Neural cell (in vitro differentiated cells): ENCODE measurements at regions not wholly inside any gene's neighbourhood (a gene's known extent, or its start where the extent isn't known, plus 50 kb on each side); places are given as distances from the start of the nearest gene placed in this dataset.

Experiments used
- H2AFZ ChIP-seq: fragments of 200-600, 300-800 bp; sonication (generic), shearing (Covaris generic); 2 replicates; pipeline ENCODE4 v1.6.0; 2014; ENCODE audit warnings: low read depth, mild to moderate bottlenecking, antibody characterized with exemption, low read length, moderate library complexity
- H3F3A ChIP-seq: fragments of 200-600 bp; shearing (Covaris generic); 2 replicates; pipeline ENCODE4 v1.6.1; 2016; ENCODE audit warnings: mild to moderate bottlenecking, moderate library complexity, mixed read lengths, antibody characterized with exemption, low read length; ENCODE audit not compliant: insufficient read depth, poor library complexity, severe bottlenecking
- H3K27ac ChIP-seq: fragments of 200-600, 300-800 bp; sonication (generic), shearing (Covaris generic); 2 replicates; pipeline ENCODE4 v1.5.1; 2014; ENCODE audit warnings: mild to moderate bottlenecking, low read length, moderate library complexity
- H3K27me3 ChIP-seq: fragments of 300-800, 200-600 bp; sonication (generic), shearing (Covaris generic); 2 replicates; pipeline ENCODE4 v1.6.0; 2014; ENCODE audit warnings: mild to moderate bottlenecking, low read depth, low read length, moderate library complexity; ENCODE audit not compliant: insufficient read depth
- H3K36me3 ChIP-seq: fragments of 300-800, 200-600 bp; sonication (generic), shearing (Covaris generic); 2 replicates; pipeline ENCODE4 v1.5.1; 2014; ENCODE audit warnings: mild to moderate bottlenecking, antibody characterized with exemption, low read length, moderate library complexity; ENCODE audit not compliant: insufficient read depth
- H3K4me2 ChIP-seq: fragments of 300-800, 200-600 bp; sonication (generic), shearing (Covaris generic); 2 replicates; pipeline ENCODE4 v1.6.0; 2014; ENCODE audit warnings: mild to moderate bottlenecking, low read length
- H3K4me3 ChIP-seq: fragments of 300-800, 200-600 bp; sonication (generic), shearing (Covaris generic); 2 replicates; pipeline ENCODE4 v1.5.1; 2014; ENCODE audit warnings: mild to moderate bottlenecking, low read length, moderate library complexity
- H3K79me2 ChIP-seq: fragments of 200-600 bp; shearing (Covaris generic); replicated peaks from 2 replicates; pipeline ENCODE4 v1.6.0; 2014; ENCODE audit warnings: mild to moderate bottlenecking, low read length, moderate library complexity; ENCODE audit not compliant: insufficient read depth
- H3K9ac ChIP-seq: fragments of 300-800, 200-600 bp; sonication (generic), shearing (Covaris generic); 2 replicates; pipeline ENCODE4 v1.6.1; 2016; ENCODE audit warnings: mild to moderate bottlenecking, low read length, mixed read lengths
- H3K9me2 ChIP-seq: fragments of 200-600 bp; shearing (Covaris generic); 2 replicates; pipeline ENCODE4 v1.6.1; 2016; ENCODE audit warnings: mild to moderate bottlenecking, low read length, mixed read lengths; ENCODE audit not compliant: insufficient read depth
- H3K9me3 ChIP-seq: fragments of 200-600, 300-800 bp; sonication (generic), shearing (Covaris generic); 2 replicates; pipeline ENCODE4 v1.6.1; 2016; ENCODE audit warnings: mild to moderate bottlenecking, mixed run types, low read length, moderate library complexity, mixed read lengths
- H4K20me1 ChIP-seq: fragments of 200-600 bp; shearing (Covaris generic); 2 replicates; pipeline ENCODE4 v1.6.1; 2016; ENCODE audit warnings: mild to moderate bottlenecking, mixed run types; ENCODE audit not compliant: insufficient read depth
- CTCF ChIP-seq: fragments of 450-650 bp; IDR thresholded peaks from 2 replicates; pipeline ENCODE4 v1.5.1; 2014; ENCODE audit warnings: antibody characterized with exemption, mild to moderate bottlenecking, moderate library complexity; ENCODE audit not compliant: poor library complexity, severe bottlenecking
- EP300 ChIP-seq: fragments of 450-650 bp; conservative IDR thresholded peaks from 2 replicates; pipeline ENCODE4 v1.6.1; 2014; ENCODE audit warnings: antibody characterized with exemption, mild to moderate bottlenecking, moderate library complexity; ENCODE audit not compliant: poor library complexity, severe bottlenecking
- EZH2 ChIP-seq: fragments of 200-600, 300-800 bp; shearing (Covaris generic), sonication (generic); IDR thresholded peaks from 2 replicates; pipeline ENCODE4 v1.6.1; 2014; ENCODE audit warnings: antibody characterized with exemption, low read length, borderline replicate concordance, mild to moderate bottlenecking; ENCODE audit not compliant: insufficient read depth, poor library complexity, severe bottlenecking
- MXI1 ChIP-seq: fragments of 450-650 bp; conservative IDR thresholded peaks from 2 replicates; pipeline ENCODE4 v1.6.1; 2014; ENCODE audit warnings: antibody characterized with exemption, mild to moderate bottlenecking; ENCODE audit not compliant: poor library complexity, severe bottlenecking
- POLR2AphosphoS5 ChIP-seq: IDR thresholded peaks from 2 replicates; pipeline ENCODE4 v1.6.1; 2012
- RAD21 ChIP-seq: fragments of 450-650 bp; conservative IDR thresholded peaks from 2 replicates; pipeline ENCODE4 v1.6.1; 2014; ENCODE audit warnings: antibody characterized with exemption, mild to moderate bottlenecking, moderate library complexity
- REST ChIP-seq: IDR thresholded peaks from 2 replicates; pipeline ENCODE4 v1.6.1; 2012; ENCODE audit warnings: borderline replicate concordance
- SMC3 ChIP-seq: fragments of 450-650 bp; conservative IDR thresholded peaks from 2 replicates; pipeline ENCODE4 v1.6.1; 2014; ENCODE audit warnings: antibody characterized with exemption, mild to moderate bottlenecking, moderate library complexity; ENCODE audit not compliant: poor library complexity
- TAF1 ChIP-seq: IDR thresholded peaks from 2 replicates; pipeline ENCODE4 v1.6.1; 2012; ENCODE audit warnings: low read depth

- TF ChIP-seq POLR2AphosphoS5: no peak
These were observed 109.4 kb upstream of the ZMIZ1 start (continued) for GRCh38 chr10:78959217-78959923.

- no peaks in the 10 kb centered on the region for H4K20me1 ChIP-seq
- no peaks in the 10 kb centered on the region for H3K27me3 ChIP-seq
- H3K27ac ChIP-seq: no peak overlapping the region
- H3K36me3 ChIP-seq: no peaks in the 10 kb centered on the region
- no peaks in the 10 kb centered on the region for H3K9me2 ChIP-seq
- H3K79me2 ChIP-seq: no peaks in the 10 kb centered on the region
- no peak overlapping the region for H3K9ac ChIP-seq
- H3F3A ChIP-seq: no peaks in the 10 kb centered on the region
- no peak overlapping the region for H2AFZ ChIP-seq
- no peaks in the 10 kb centered on the region for H3K9me3 ChIP-seq
- TF ChIP-seq MXI1 (no peak), TAF1 (no peak), EZH2 (no peak), SMC3 (no peak), POLR2AphosphoS5 (no peak), REST (no peak), EP300 (no peak), RAD21 (no peak), CTCF (no peak)
- H3K4me2 ChIP-seq: no peak overlapping the region
- no peak overlapping the region for H3K4me3 ChIP-seq
These were observed 108.9 kb upstream of the ZMIZ1 start for GRCh38 chr10:78959924-78960285.

GRCh38 chr10:78960316-78960800 is 108.4 kb upstream of the ZMIZ1 start:
- Histone ChIP-seq H3K9me2 (no peaks in the 10 kb centered on the region), H3K9me3 (no peaks in the 10 kb centered on the region), H3K27ac (no peak overlapping the region), H3K4me2 (no peak overlapping the region), H3F3A (no peaks in the 10 kb centered on the region), H3K27me3 (no peaks in the 10 kb centered on the region), H2AFZ (no peak overlapping the region), H3K4me3 (no peak overlapping the region), H3K79me2 (no peaks in the 10 kb centered on the region), H4K20me1 (no peaks in the 10 kb centered on the region), H3K9ac (no peak overlapping the region), H3K36me3 (no peaks in the 10 kb centered on the region)
- TF ChIP-seq CTCF: no peak
- no peak for TF ChIP-seq MXI1
- no peak for TF ChIP-seq POLR2AphosphoS5
- TF ChIP-seq TAF1: no peak
- no peak for TF ChIP-seq RAD21
- TF ChIP-seq REST: no peak
- no peak for TF ChIP-seq EP300
